ENCODE measurements at regions not wholly inside any gene's neighbourhood (a gene's known extent, or its start where the extent isn't known, plus 50 kb on each side); places are given as distances from the start of the nearest gene placed in this dataset.
"Not testable (repeated sequence)": the region's sequence is repeated elsewhere in the genome, so short reads cannot be mapped to it uniquely, and the experiment has no call there.

DNA sequence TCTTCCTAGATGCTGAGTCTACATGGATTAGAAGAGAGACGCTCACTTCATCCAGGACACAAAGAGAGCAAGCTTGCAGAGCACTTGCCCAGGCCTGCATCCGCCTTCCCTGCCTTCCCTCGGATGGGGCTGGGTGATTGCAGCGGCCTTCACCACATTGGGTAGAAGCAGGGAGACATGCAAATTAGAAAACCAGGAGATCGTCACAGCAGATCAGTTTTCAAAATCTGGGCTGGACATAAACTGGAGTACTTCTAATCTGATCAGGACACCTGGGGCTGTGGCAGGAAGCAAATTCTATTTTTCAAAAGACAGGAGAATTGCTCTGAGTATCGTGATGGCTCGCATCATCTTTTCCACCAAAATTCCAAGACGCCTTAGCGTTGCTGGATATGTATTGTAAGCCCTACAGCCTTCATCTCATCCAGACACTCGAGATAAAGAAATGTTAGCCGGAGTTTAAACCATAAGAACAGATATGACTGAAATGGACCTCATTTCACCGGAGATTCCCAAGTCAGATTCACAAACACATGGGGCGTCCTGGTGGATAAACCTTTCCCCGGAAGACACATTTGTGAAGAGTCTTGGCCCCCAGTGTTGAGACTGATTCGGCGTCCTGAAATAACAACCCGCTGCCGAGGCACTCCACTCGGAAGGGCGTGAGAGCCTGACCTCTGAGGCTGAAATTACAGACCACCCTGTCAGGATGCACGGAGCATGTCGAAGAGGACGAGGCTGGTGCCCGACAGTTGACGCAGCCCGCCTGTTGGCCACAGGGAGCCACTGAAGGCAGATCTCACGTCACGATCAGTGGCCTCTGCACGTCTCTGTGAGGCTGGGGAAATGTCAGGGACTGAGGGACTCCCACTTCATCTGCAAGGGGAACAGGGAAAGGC, 91.2 kb upstream of the PARD3 start:
- Histone ChIP-seq H3K9ac (ENCODE audit: low read depth, low read length) (no peak overlapping the region), H3K27me3 (ENCODE audit: control insufficient read depth, insufficient read depth, low read length) (no peaks in the 10 kb centered on the region), H3K4me1 (ENCODE audit: control insufficient read depth, insufficient read depth, low read length) (peaks cover 12% of the 10 kb centered on the region), H3K9me3 (ENCODE audit: control insufficient read depth, insufficient read depth, low read length) (no peaks in the 10 kb centered on the region), H3K36me3 (ENCODE audit: control insufficient read depth, insufficient read depth, low read length) (no peaks in the 10 kb centered on the region), H3K4me3 (ENCODE audit: low read depth, low read length) (no peak overlapping the region)

DNA sequence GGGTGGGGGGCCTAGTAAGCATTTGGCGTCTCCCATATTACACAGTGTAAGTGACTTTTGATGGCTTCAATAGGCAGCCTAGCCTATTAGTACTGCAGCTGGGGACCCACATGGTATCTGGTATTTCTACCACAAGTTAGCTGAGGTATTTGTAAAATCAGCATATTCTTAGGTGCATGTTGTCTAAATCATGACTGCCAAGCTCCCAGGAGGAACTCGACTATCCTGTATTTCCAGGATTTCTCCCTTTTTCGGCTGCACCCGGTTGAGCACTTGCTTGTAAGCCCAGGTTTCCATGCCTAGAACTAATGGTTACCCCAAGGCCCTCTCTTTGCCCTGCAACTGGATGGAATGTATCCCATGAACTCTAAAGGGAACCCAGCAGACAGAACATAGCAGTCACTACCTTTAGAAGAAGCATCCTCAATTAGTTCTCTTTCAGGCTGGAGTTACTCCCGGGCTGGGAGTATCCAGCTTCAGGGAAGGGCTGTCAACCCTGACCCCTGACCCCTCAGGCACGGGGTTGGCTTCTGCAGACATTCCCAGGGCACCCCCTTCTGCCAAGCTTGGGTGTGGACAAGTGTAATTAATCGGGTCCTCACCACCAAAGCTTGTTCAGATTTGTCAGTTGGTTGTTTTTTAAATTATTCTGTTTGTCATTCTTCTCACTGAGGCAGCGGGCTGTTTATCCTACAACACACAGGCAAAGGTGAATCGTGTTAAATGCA, 90.3 kb upstream of the PARD3 start:
- no peak overlapping the region for H3K9ac ChIP-seq (ENCODE audit: low read depth, low read length)
- H3K36me3 ChIP-seq (ENCODE audit: control insufficient read depth, insufficient read depth, low read length): no peaks in the 10 kb centered on the region
- H3K4me3 ChIP-seq (ENCODE audit: low read depth, low read length): no peak overlapping the region
- no peaks in the 10 kb centered on the region for H3K27me3 ChIP-seq (ENCODE audit: control insufficient read depth, insufficient read depth, low read length)
- H3K4me1 ChIP-seq (ENCODE audit: control insufficient read depth, insufficient read depth, low read length): peaks cover 12% of the 10 kb centered on the region
- no peaks in the 10 kb centered on the region for H3K9me3 ChIP-seq (ENCODE audit: control insufficient read depth, insufficient read depth, low read length)

DNA sequence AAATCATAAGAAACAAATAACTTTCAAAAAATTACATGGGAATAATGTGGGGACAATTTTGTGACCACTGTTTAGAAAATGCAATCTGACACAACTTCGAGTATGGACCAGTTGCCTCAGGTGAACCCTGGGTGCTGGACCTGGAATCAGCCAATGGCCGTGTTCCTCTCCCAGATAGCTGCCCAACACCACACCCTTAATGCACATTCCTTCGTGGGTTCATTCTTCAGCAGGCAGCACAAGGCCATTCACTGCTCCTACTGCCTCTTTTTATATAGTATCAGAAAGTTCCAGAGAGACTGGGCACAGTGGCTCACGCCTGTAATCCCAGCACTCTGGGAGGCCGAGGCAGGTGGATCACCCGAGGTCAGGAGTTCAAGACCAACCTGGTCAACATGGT, 89.1 kb upstream of the PARD3 start:
- no peaks in the 10 kb centered on the region for H3K27me3 ChIP-seq (ENCODE audit: control insufficient read depth, insufficient read depth, low read length)
- no peak overlapping the region for H3K9ac ChIP-seq (ENCODE audit: low read depth, low read length)
- peaks cover 12% of the 10 kb centered on the region for H3K4me1 ChIP-seq (ENCODE audit: control insufficient read depth, insufficient read depth, low read length)
- no peaks in the 10 kb centered on the region for H3K36me3 ChIP-seq (ENCODE audit: control insufficient read depth, insufficient read depth, low read length)
- H3K9me3 ChIP-seq (ENCODE audit: control insufficient read depth, insufficient read depth, low read length): no peaks in the 10 kb centered on the region
- no peak overlapping the region for H3K4me3 ChIP-seq (ENCODE audit: low read depth, low read length)

DNA sequence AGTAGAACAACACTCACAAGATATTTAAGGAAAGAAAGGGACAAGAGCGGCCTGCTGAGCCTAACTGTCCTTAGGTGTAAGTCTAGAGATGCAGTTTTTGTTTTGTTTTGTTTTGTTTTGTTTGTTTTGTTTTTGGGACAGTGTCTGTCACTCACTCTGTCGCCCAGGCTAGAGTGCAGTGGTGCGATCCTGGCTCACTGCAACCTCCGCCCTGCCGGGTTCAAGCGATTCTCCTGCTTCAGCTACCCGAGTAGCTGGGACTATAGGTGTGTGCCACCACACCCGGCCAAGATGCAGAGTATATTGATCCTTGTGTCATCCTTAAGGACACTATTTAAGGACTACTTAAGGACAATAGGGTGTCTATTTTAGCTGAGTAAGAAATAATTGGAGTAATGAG, 84.1 kb upstream of the PARD3 start:
- Histone ChIP-seq H3K27me3 (ENCODE audit: control insufficient read depth, insufficient read depth, low read length) (no peaks in the 10 kb centered on the region), H3K4me1 (ENCODE audit: control insufficient read depth, insufficient read depth, low read length) (no peaks in the 10 kb centered on the region), H3K36me3 (ENCODE audit: control insufficient read depth, insufficient read depth, low read length) (no peaks in the 10 kb centered on the region), H3K9me3 (ENCODE audit: control insufficient read depth, insufficient read depth, low read length) (no peaks in the 10 kb centered on the region), H3K4me3 (ENCODE audit: low read depth, low read length) (no peak overlapping the region), H3K9ac (ENCODE audit: low read depth, low read length) (no peak overlapping the region)

DNA sequence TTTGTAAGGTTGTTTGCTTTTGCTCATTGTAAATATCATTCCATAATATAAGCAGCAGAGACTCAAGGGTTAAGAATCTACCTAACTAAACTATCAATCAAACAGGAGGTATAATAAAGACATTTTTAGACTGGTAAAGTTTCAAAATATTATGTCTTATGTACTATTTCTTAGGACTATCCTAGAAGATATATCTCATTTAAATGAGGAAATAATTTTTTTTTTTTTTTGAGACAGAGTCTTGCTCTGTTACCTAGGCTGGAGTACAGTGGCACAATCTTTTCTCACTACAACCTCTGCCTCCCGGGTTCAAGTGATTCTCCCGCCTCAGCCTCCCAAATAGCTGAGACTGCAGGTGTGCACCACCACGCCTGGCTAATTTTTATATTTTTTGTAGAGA, 80.9 kb upstream of the PARD3 start:
- Histone ChIP-seq H3K9me3 (ENCODE audit: control insufficient read depth, insufficient read depth, low read length) (no peaks in the 10 kb centered on the region), H3K27me3 (ENCODE audit: control insufficient read depth, insufficient read depth, low read length) (no peaks in the 10 kb centered on the region), H3K9ac (ENCODE audit: low read depth, low read length) (no peak overlapping the region), H3K4me3 (ENCODE audit: low read depth, low read length) (no peak overlapping the region), H3K36me3 (ENCODE audit: control insufficient read depth, insufficient read depth, low read length) (no peaks in the 10 kb centered on the region), H3K4me1 (ENCODE audit: control insufficient read depth, insufficient read depth, low read length) (no peaks in the 10 kb centered on the region)

DNA sequence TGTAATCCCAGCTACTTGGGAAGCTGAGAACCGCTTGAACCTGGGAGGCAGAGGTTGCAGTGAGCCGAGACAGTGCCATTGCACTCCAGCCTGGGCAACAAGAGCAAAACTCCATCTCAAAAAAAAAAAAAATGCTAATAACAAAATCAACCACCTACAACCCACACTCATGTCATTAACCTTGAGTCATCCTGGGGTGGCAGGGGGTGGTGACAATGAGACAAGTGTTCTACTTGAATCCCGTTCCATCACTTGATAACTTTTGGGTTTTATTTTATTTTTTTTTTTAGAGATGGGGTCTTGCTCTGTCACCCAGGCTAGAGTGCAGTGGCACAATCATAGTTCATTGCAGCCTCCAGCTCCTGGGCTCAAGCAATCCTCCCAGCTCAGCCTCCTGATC, 80.0 kb upstream of the PARD3 start:
- not testable (repeated sequence) for H3K9ac ChIP-seq (ENCODE audit: low read depth, low read length); H3K36me3 ChIP-seq (ENCODE audit: control insufficient read depth, insufficient read depth, low read length); H3K4me3 ChIP-seq (ENCODE audit: low read depth, low read length); H3K4me1 ChIP-seq (ENCODE audit: control insufficient read depth, insufficient read depth, low read length); H3K27me3 ChIP-seq (ENCODE audit: control insufficient read depth, insufficient read depth, low read length); H3K9me3 ChIP-seq (ENCODE audit: control insufficient read depth, insufficient read depth, low read length)

- not testable (repeated sequence) for H3K4me1 ChIP-seq (ENCODE audit: control insufficient read depth, insufficient read depth, low read length); H3K27me3 ChIP-seq (ENCODE audit: control insufficient read depth, insufficient read depth, low read length); H3K9me3 ChIP-seq (ENCODE audit: control insufficient read depth, insufficient read depth, low read length); H3K9ac ChIP-seq (ENCODE audit: low read depth, low read length); H3K4me3 ChIP-seq (ENCODE audit: low read depth, low read length); H3K36me3 ChIP-seq (ENCODE audit: control insufficient read depth, insufficient read depth, low read length)
These were observed 77.4 kb upstream of the PARD3 start for GRCh38 chr10:34892521-34892920.

DNA sequence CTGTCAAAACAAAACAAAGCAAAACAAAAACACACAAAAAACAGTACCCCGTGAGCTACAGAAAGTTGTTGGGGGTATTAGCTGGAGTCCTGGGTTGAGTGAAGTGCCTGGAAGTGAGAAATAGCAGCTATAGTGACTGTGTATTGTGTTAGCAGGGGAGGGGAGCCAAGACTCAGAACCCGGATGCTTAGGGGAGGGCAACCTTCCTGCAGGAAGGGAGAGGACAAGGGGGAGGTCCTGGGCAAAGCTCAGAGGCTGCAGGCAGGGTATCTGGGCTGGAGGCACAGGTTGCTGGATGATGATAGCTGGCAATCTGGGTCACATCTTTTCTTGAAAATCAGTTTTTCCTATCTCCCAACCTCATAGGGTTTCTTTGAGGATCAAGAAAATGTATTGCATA, 75.8 kb upstream of the PARD3 start:
- Histone ChIP-seq H3K4me3 (ENCODE audit: low read depth, low read length) (no peak overlapping the region), H3K36me3 (ENCODE audit: control insufficient read depth, insufficient read depth, low read length) (no peaks in the 10 kb centered on the region), H3K4me1 (ENCODE audit: control insufficient read depth, insufficient read depth, low read length) (no peaks in the 10 kb centered on the region), H3K9ac (ENCODE audit: low read depth, low read length) (no peak overlapping the region), H3K9me3 (ENCODE audit: control insufficient read depth, insufficient read depth, low read length) (no peaks in the 10 kb centered on the region), H3K27me3 (ENCODE audit: control insufficient read depth, insufficient read depth, low read length) (no peaks in the 10 kb centered on the region)

- Histone ChIP-seq H3K9me3 (ENCODE audit: control insufficient read depth, insufficient read depth, low read length) (no peaks in the 10 kb centered on the region), H3K9ac (ENCODE audit: low read depth, low read length) (no peak overlapping the region), H3K4me1 (ENCODE audit: control insufficient read depth, insufficient read depth, low read length) (no peaks in the 10 kb centered on the region), H3K36me3 (ENCODE audit: control insufficient read depth, insufficient read depth, low read length) (no peaks in the 10 kb centered on the region), H3K27me3 (ENCODE audit: control insufficient read depth, insufficient read depth, low read length) (no peaks in the 10 kb centered on the region), H3K4me3 (ENCODE audit: low read depth, low read length) (no peak overlapping the region)
These were observed 74.1 kb upstream of the PARD3 start for GRCh38 chr10:34889004-34889869.

DNA sequence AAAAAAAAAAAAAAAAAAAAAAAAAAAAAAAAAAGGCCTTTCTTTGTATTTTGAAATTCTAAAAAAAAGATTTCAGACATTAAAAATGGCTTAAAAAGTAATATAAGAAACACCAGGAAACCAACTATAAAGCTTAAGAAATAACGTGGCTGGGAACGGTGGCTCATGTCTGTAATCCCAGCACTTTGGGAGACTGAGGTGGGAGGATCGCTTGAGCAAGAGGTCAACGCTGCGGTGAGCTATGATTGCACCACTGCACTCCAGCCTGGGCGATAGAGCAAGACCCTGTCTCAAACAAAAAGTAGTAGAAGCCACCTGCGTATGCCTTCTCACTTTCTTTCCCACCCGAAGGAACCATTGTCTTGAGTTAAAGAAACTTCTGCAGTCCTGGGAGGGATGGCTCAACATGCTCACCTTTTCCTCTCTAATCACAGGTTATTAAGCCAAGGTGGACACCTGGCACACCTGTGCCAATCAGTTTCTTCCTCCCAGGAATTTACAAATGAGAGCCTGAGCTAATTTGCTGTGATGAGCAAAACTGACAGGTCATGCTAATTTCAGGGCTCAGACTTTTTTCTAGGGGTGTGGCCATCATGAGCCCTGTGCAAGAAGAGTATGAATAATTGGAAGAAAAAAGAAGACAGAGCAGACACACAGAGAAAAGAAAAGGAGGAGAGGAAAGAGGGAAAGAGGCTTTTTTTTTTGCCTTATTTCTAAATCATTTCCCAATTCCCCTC, 72.0 kb upstream of the PARD3 start:
- Histone ChIP-seq H3K9ac (ENCODE audit: low read depth, low read length) (no peak overlapping the region), H3K4me3 (ENCODE audit: low read depth, low read length) (no peak overlapping the region)

GRCh38 chr10:34885898-34886297, 70.8 kb upstream of the PARD3 start:
- H3K4me3 ChIP-seq (ENCODE audit: low read depth, low read length): no peak overlapping the region
- H3K9me3 ChIP-seq (ENCODE audit: control insufficient read depth, insufficient read depth, low read length): no peaks in the 10 kb centered on the region
- no peaks in the 10 kb centered on the region for H3K4me1 ChIP-seq (ENCODE audit: control insufficient read depth, insufficient read depth, low read length)
- no peaks in the 10 kb centered on the region for H3K36me3 ChIP-seq (ENCODE audit: control insufficient read depth, insufficient read depth, low read length)
- no peak overlapping the region for H3K9ac ChIP-seq (ENCODE audit: low read depth, low read length)
- H3K27me3 ChIP-seq (ENCODE audit: control insufficient read depth, insufficient read depth, low read length): no peaks in the 10 kb centered on the region

More for the DNA sequence above, 72.0 kb upstream of the PARD3 start:
- H3K36me3 ChIP-seq (ENCODE audit: control insufficient read depth, insufficient read depth, low read length): no peaks in the 10 kb centered on the region
- H3K27me3 ChIP-seq (ENCODE audit: control insufficient read depth, insufficient read depth, low read length): no peaks in the 10 kb centered on the region
- H3K4me1 ChIP-seq (ENCODE audit: control insufficient read depth, insufficient read depth, low read length): no peaks in the 10 kb centered on the region
- H3K9me3 ChIP-seq (ENCODE audit: control insufficient read depth, insufficient read depth, low read length): no peaks in the 10 kb centered on the region
